GM12892 (cell line): ENCODE measurements at regions not wholly inside any gene's neighbourhood (a gene's known extent, or its start where the extent isn't known, plus 50 kb on each side); places are given as distances from the start of the nearest gene placed in this dataset.

Experiments used
- POLR2A ChIP-seq: IDR thresholded peaks from 2 replicates; pipeline ENCODE4 v1.6.1; 2011; ENCODE audit warnings: low read depth, low read length, control low read depth
- POLR2AphosphoS5 ChIP-seq: IDR thresholded peaks from 2 replicates; pipeline ENCODE4 v1.6.1; 2011; ENCODE audit warnings: low read depth, low read length, control low read depth

DNA sequence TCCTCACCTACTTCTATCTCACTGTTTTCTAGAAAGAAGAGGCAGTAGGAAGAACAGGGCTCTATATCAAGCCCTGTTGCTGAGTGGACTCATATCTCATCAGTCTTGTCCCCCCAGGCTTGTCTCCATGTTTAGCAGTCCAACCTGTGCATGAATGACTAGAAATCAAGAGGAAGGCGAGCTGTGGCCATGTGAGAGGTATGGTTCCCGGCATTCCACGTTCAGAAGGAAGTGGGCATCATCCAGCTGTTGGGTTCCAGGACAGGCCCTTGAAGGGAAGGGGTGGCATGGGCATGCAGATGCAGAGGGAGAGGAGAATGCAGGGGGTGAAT lies 176.6 kb downstream of the MRPL14 start:
- no peak for TF ChIP-seq POLR2AphosphoS5
- no peak for TF ChIP-seq POLR2A
